Hepatocyte (in vitro differentiated cells): ENCODE measurements at regions not wholly inside any gene's neighbourhood (a gene's known extent, or its start where the extent isn't known, plus 50 kb on each side); places are given as distances from the start of the nearest gene placed in this dataset.

Experiments
- DNase-seq: peaks from one replicate; pipeline ENCODE4 v3.0.0-alpha.2; 2016; ENCODE audit warnings: low spot score
- H2AFZ ChIP-seq: fragments of 200-600 bp; sonication (generic); 2 replicates; pipeline ENCODE4 v1.6.0; 2016; ENCODE audit warnings: antibody characterized with exemption, mild to moderate bottlenecking
- H3K27ac ChIP-seq: fragments of 200-600 bp; sonication (generic); 2 replicates; pipeline ENCODE4 v1.5.1; 2016; ENCODE audit warnings: mild to moderate bottlenecking
- H3K27me3 ChIP-seq: fragments of 200-600 bp; sonication (generic); 2 replicates; pipeline ENCODE4 v1.6.1; 2016
- H3K36me3 ChIP-seq: fragments of 200-600 bp; sonication (generic); replicated peaks from 2 replicates; pipeline ENCODE4 v1.5.1; 2016; ENCODE audit warnings: low read depth; ENCODE audit not compliant: insufficient read depth
- H3K4me1 ChIP-seq: fragments of 200-600 bp; sonication (generic); 2 replicates; pipeline ENCODE4 v1.5.1; 2016; ENCODE audit warnings: mild to moderate bottlenecking, moderate library complexity; ENCODE audit not compliant: insufficient read depth
- H3K4me2 ChIP-seq: fragments of 200-600 bp; sonication (generic); 2 replicates; pipeline ENCODE4 v1.6.0; 2016
- H3K4me3 ChIP-seq: fragments of 200-600 bp; sonication (generic); 2 replicates; pipeline ENCODE4 v1.5.1; 2016; ENCODE audit warnings: mild to moderate bottlenecking
- H3K79me2 ChIP-seq: fragments of 200-600 bp; sonication (generic); 2 replicates; pipeline ENCODE4 v1.6.0; 2017; ENCODE audit warnings: mild to moderate bottlenecking
- H3K9me2 ChIP-seq: fragments of 200-600 bp; sonication (generic); replicated peaks from 2 replicates; pipeline ENCODE4 v1.6.0; 2017; ENCODE audit warnings: mild to moderate bottlenecking; ENCODE audit not compliant: insufficient read depth
- H3K9me3 ChIP-seq: fragments of 200-600 bp; sonication (generic); 2 replicates; pipeline ENCODE4 v1.5.1; 2016; ENCODE audit warnings: low read depth, mild to moderate bottlenecking
- H4K20me1 ChIP-seq: fragments of 200-600 bp; sonication (generic); 2 replicates; pipeline ENCODE4 v1.6.0; 2016; ENCODE audit warnings: mild to moderate bottlenecking; ENCODE audit not compliant: insufficient read depth, poor library complexity, severe bottlenecking
- CTCF ChIP-seq: fragments of 200-600 bp; sonication (generic); IDR thresholded peaks from 2 replicates; pipeline ENCODE4 v1.5.1; 2016; ENCODE audit warnings: antibody characterized with exemption, mild to moderate bottlenecking; ENCODE audit not compliant: poor library complexity
- EZH2 ChIP-seq: fragments of 200-600 bp; sonication (generic); IDR thresholded peaks from 2 replicates; pipeline ENCODE4 v1.6.1; 2016; ENCODE audit warnings: antibody characterized with exemption, mild to moderate bottlenecking, borderline replicate concordance
- EZH2phosphoT487 ChIP-seq: fragments of 200-600 bp; sonication (generic); IDR thresholded peaks from one replicate; pipeline ENCODE4 v1.6.1; 2018; ENCODE audit warnings: antibody characterized with exemption, mild to moderate bottlenecking, low read depth, moderate library complexity; ENCODE audit not compliant: unreplicated experiment, severe bottlenecking
- WGBS: methylation state at CpG from one replicate; pipeline ENCODE4 v1.1.6; 2016; ENCODE audit warnings: low lambda C conversion rate; ENCODE audit errors: missing lambda C conversion rate; 5-methylcytosine and 5-hydroxymethylcytosine counted together

- H3K27ac ChIP-seq: peak overlapping the region; percentile 4
- H4K20me1 ChIP-seq: no peaks in the 10 kb centered on the region
- H3K4me3 ChIP-seq: no peak overlapping the region
- no peaks in the 10 kb centered on the region for H3K79me2 ChIP-seq
- no peaks in the 10 kb centered on the region for H3K27me3 ChIP-seq
- H2AFZ ChIP-seq: no peak overlapping the region
- no peaks in the 10 kb centered on the region for H3K36me3 ChIP-seq
- no peaks in the 10 kb centered on the region for H3K9me2 ChIP-seq
- H3K9me3 ChIP-seq: no peaks in the 10 kb centered on the region
- H3K4me2 ChIP-seq: no peak overlapping the region
- 92% methylated on average over 3 of the region's 3 CpGs for whole genome bisulfite sequencing
- no peak for DNase-seq
- no peak for TF ChIP-seq CTCF
- TF ChIP-seq EZH2: no peak
- no peak for TF ChIP-seq EZH2phosphoT487
- peaks cover 18% of the 10 kb centered on the region for H3K4me1 ChIP-seq
Measured at GRCh38 chr6:56375806-56376205, 128.4 kb upstream of the COL21A1 start.

- no peaks in the 10 kb centered on the region for H3K27me3 ChIP-seq
- no peak overlapping the region for H2AFZ ChIP-seq
- H3K27ac ChIP-seq: peak overlapping the region; percentile 4
- H3K79me2 ChIP-seq: no peaks in the 10 kb centered on the region
- no peaks in the 10 kb centered on the region for H3K9me3 ChIP-seq
- H3K4me1 ChIP-seq: peaks cover 25% of the 10 kb centered on the region
- no peaks in the 10 kb centered on the region for H4K20me1 ChIP-seq
- TF ChIP-seq CTCF (no peak), EZH2 (no peak), EZH2phosphoT487 (no peak)
- no peaks in the 10 kb centered on the region for H3K36me3 ChIP-seq
- no peak overlapping the region for H3K4me3 ChIP-seq
- H3K4me2 ChIP-seq: peak overlapping the region; percentile 4
- DNase-seq: no peak
- WGBS: 75% methylated on average over 4 of the region's 4 CpGs
- H3K9me2 ChIP-seq: no peaks in the 10 kb centered on the region
Measured at GRCh38 chr6:56374841-56375369, 127.5 kb upstream of the COL21A1 start.

DNA sequence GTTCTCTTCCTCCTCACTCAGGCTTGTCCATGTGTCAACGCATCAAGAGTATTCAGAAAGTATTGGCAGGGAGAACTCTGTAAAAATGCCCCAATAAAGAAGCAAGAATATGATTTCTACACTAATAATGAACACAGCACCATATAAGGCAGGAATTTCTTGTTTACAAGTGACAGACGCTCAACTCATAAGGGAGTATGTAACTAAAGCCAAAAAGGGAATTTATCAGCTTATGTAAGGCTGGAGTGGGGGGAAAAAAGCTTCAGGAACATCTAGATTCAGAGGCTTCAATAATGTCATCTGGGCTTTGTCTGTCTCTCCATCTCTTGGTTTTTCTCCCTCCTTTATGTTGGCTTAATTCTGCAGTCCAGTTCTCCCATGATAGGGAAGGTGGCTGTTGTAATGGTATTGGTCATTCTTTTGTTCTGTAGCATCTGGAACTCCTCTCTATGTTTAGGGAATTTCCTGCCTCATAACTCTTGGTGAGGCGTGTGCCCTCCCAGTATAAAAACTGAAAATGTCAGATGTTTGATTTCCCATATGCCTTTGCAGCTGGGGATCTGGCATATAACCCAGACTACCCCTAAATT, 125.1 kb upstream of the COL21A1 start:
- no peaks in the 10 kb centered on the region for H4K20me1 ChIP-seq
- H3K9me3 ChIP-seq: no peaks in the 10 kb centered on the region
- H3K27me3 ChIP-seq: no peaks in the 10 kb centered on the region
- peaks cover 25% of the 10 kb centered on the region for H3K4me1 ChIP-seq
- H3K4me3 ChIP-seq: no peak overlapping the region
- WGBS: 75% methylated on average over 3 of the region's 3 CpGs
- peak overlapping the region; percentile 58 for H3K27ac ChIP-seq
- no peak for DNase-seq
- no peaks in the 10 kb centered on the region for H3K9me2 ChIP-seq
- H2AFZ ChIP-seq: peak overlapping the region; percentile 13
- H3K4me2 ChIP-seq: peak overlapping the region; percentile 18
- H3K36me3 ChIP-seq: no peaks in the 10 kb centered on the region
- TF ChIP-seq CTCF: no peak
- TF ChIP-seq EZH2phosphoT487: no peak
- TF ChIP-seq EZH2: no peak
- H3K79me2 ChIP-seq: no peaks in the 10 kb centered on the region
